ENCODE measurements at regions not wholly inside any gene's neighbourhood (a gene's known extent, or its start where the extent isn't known, plus 50 kb on each side); places are given as distances from the start of the nearest gene placed in this dataset.

DNA sequence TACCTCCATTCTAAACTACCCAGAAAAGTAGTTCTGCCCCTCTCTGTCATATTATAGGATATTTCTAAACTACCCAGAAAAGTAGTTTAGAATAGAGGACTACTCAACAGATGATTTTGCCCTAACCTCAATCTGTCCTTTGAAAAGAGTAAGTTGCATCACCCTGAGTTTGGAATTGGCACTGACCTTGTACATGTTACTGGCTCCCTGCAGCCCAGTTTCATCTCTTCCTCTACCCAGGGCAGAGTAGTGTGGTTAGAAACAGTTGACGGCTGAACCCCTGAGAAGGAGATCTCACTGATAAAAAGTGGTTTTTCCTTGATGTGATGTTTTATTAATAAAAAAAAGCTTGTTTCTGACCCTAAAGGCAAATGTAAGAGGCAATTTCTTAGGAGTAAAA, 340.5 kb upstream of the NECTIN3 start:
- no peak overlapping the region for H3K27ac ChIP-seq
- H3K27me3 ChIP-seq = no peaks in the 10 kb centered on the region
- no peak for DNase-seq
- H3K4me3 ChIP-seq = no peak overlapping the region
- H3K36me3 ChIP-seq = no peaks in the 10 kb centered on the region
- H3K4me1 ChIP-seq = no peaks in the 10 kb centered on the region
- no peaks in the 10 kb centered on the region for H3K9me3 ChIP-seq
- intact Hi-C loops (cut with DNase I; ENCODE audit: low total_unique reads) = no loop called here
- no peak for TF ChIP-seq POLR2A (IDR thresholded peaks at IDR 0.05)
- TF ChIP-seq, protein P1, sequence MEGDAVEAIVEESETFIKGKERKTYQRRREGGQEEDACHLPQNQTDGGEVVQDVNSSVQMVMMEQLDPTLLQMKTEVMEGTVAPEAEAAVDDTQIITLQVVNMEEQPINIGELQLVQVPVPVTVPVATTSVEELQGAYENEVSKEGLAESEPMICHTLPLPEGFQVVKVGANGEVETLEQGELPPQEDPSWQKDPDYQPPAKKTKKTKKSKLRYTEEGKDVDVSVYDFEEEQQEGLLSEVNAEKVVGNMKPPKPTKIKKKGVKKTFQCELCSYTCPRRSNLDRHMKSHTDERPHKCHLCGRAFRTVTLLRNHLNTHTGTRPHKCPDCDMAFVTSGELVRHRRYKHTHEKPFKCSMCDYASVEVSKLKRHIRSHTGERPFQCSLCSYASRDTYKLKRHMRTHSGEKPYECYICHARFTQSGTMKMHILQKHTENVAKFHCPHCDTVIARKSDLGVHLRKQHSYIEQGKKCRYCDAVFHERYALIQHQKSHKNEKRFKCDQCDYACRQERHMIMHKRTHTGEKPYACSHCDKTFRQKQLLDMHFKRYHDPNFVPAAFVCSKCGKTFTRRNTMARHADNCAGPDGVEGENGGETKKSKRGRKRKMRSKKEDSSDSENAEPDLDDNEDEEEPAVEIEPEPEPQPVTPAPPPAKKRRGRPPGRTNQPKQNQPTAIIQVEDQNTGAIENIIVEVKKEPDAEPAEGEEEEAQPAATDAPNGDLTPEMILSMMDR (IDR thresholded peaks at IDR 0.05) = no peak

DNA sequence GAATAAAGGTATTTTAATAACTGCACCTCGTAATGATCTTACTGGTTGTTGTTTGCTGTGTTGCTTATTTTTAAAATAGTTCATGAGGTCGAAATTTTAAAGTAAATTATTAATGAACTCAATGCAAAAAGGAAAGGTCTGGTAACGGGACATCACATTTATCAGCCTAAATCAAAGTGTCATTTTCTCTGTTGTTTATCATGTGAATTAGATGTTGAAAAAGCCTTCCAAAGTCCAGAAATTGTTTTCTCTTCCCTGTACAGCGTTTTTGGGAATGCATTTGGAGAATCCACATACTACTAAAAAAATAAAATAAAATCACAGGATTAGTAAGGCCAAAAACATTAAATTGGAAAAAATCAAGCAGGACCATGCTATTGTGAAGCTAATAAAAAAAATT, 339.2 kb upstream of the NECTIN3 start:
- Histone ChIP-seq H3K27me3 (no peaks in the 10 kb centered on the region), H3K27ac (no peak overlapping the region), H3K4me3 (no peak overlapping the region), H3K9me3 (no peaks in the 10 kb centered on the region), H3K36me3 (no peaks in the 10 kb centered on the region), H3K4me1 (no peaks in the 10 kb centered on the region)
- DNase-seq = no peak
- no peak for TF ChIP-seq POLR2A (IDR thresholded peaks at IDR 0.05)
- TF ChIP-seq, protein P1 (IDR thresholded peaks at IDR 0.05) = no peak
- intact Hi-C loops (cut with DNase I; ENCODE audit: low total_unique reads) = no loop called here

DNA sequence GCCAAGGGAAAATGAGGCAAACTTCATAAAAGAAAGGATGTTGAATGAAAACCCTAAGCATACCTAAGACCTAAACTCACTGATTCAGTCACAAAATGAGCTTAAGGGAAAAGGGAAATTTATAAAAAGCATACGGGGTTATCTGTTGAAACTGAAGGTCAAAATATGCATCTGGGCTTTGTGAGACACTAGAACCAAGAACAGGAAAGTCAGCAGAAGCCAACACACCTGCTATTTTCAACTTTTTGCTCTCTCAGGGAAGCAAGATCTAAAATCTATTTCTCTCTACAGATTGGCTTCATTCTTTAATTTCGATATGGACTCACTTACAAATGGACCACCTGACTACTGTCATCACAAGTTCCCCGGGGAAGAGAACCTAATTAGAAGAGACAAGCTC, 338.6 kb upstream of the NECTIN3 start:
- intact Hi-C loops (cut with DNase I; ENCODE audit: low total_unique reads) = no loop called here
- no peaks in the 10 kb centered on the region for H3K36me3 ChIP-seq
- no peak overlapping the region for H3K27ac ChIP-seq
- no peaks in the 10 kb centered on the region for H3K9me3 ChIP-seq
- TF ChIP-seq POLR2A (IDR thresholded peaks at IDR 0.05) = no peak
- TF ChIP-seq, protein P1 (IDR thresholded peaks at IDR 0.05) = no peak
- DNase-seq = no peak
- H3K4me3 ChIP-seq = no peak overlapping the region
- H3K27me3 ChIP-seq = no peaks in the 10 kb centered on the region
- no peaks in the 10 kb centered on the region for H3K4me1 ChIP-seq

DNA sequence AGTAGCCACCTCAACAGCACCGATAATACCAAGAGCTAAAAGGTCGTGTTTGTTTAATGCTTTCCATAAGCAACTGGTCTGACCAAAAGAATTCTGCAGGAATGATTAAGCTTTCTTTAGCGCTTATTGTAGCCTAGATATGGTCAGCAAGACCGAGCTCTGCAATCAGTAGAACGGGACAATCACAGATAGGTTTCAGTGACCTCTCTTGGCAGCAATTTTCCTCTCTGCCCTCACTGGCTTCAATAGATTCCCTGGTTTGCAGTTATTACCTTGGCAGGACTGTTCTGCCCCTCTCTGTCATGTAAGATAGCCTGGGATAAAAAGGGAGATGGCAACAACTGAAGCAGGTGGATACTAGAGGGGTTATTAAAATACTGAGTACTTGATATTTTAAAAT, 337.1 kb upstream of the NECTIN3 start:
- H3K9me3 ChIP-seq = no peaks in the 10 kb centered on the region
- H3K36me3 ChIP-seq = no peaks in the 10 kb centered on the region
- H3K27me3 ChIP-seq = no peaks in the 10 kb centered on the region
- no peak overlapping the region for H3K4me3 ChIP-seq
- H3K27ac ChIP-seq = no peak overlapping the region
- TF ChIP-seq, protein P1 (IDR thresholded peaks at IDR 0.05) = no peak
- TF ChIP-seq POLR2A (IDR thresholded peaks at IDR 0.05) = no peak
- intact Hi-C loops (cut with DNase I; ENCODE audit: low total_unique reads) = no loop called here
- no peaks in the 10 kb centered on the region for H3K4me1 ChIP-seq
- DNase-seq = no peak

DNA sequence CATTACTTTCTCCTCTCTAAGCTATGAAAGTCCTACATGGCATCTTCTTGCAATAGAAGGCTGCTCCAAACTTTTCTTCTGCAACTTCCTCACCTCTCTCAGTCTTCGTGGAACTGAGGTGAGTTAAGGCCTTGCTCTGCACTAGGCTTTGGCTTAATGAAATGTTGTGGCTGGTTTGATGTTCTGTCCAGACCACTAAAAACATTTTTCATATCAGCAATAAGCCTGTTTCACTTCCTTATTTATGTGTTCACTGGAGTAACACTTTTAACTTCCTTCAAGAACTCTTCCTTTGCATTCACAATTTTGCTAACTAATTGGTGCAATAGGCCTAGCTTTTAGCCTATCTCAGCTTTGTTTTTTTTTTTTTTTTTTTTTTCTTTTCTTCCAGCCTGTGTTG, 335.3 kb upstream of the NECTIN3 start:
- intact Hi-C loops (cut with DNase I; ENCODE audit: low total_unique reads) = no loop called here

More for the DNA sequence above, 335.3 kb upstream of the NECTIN3 start:
- no peaks in the 10 kb centered on the region for H3K27me3 ChIP-seq
- TF ChIP-seq POLR2A (IDR thresholded peaks at IDR 0.05) = no peak
- TF ChIP-seq, protein P1 (IDR thresholded peaks at IDR 0.05) = no peak
- H3K27ac ChIP-seq = no peak overlapping the region
- no peak for DNase-seq
- no peak overlapping the region for H3K4me3 ChIP-seq
- H3K36me3 ChIP-seq = no peaks in the 10 kb centered on the region
- H3K4me1 ChIP-seq = no peaks in the 10 kb centered on the region
- H3K9me3 ChIP-seq = no peaks in the 10 kb centered on the region

All from uterus (tissue), 3 donors.